H9 (cell line): ENCODE measurements at regions not wholly inside any gene's neighbourhood (a gene's known extent, or its start where the extent isn't known, plus 50 kb on each side); places are given as distances from the start of the nearest gene placed in this dataset.

Experiments used
- DNase-seq: peaks from one replicate; pipeline ENCODE4 v3.0.0-alpha.2; 2017
- H2AFZ ChIP-seq: one replicate; pipeline ENCODE4 v1.6.1; 2013; ENCODE audit warnings: mild to moderate bottlenecking, low read length, control low read depth, moderate library complexity
- H2AK5ac ChIP-seq: 2 replicates; pipeline ENCODE4 v1.6.1; 2013; ENCODE audit warnings: low read length, control low read depth, mixed read lengths; ENCODE audit not compliant: insufficient read length
- H2BK120ac ChIP-seq: one replicate; pipeline ENCODE4 v1.6.1; 2013; ENCODE audit warnings: low read depth, mild to moderate bottlenecking, low read length, control low read depth, inconsistent platforms; ENCODE audit not compliant: poor library complexity, severe bottlenecking
- H2BK12ac ChIP-seq: 2 replicates; pipeline ENCODE4 v1.6.1; 2013; ENCODE audit warnings: low read length, control low read depth, mixed read lengths, low read depth; ENCODE audit not compliant: insufficient read length
- H2BK15ac ChIP-seq: 2 replicates; pipeline ENCODE4 v1.6.1; 2013; ENCODE audit warnings: low read depth, low read length, control low read depth
- H2BK20ac ChIP-seq: one replicate; pipeline ENCODE4 v1.6.1; 2013; ENCODE audit warnings: low read depth, mild to moderate bottlenecking, low read length, control low read depth, inconsistent platforms; ENCODE audit not compliant: poor library complexity, severe bottlenecking
- H2BK5ac ChIP-seq: 2 replicates; pipeline ENCODE4 v1.6.1; 2013; ENCODE audit warnings: low read length, control low read depth, mixed read lengths; ENCODE audit not compliant: insufficient read length
- H3K14ac ChIP-seq: 2 replicates; pipeline ENCODE4 v1.6.1; 2013; ENCODE audit warnings: low read length, control low read depth; ENCODE audit not compliant: insufficient read depth
- H3K18ac ChIP-seq: 2 replicates; pipeline ENCODE4 v1.6.1; 2013; ENCODE audit warnings: low read depth, mild to moderate bottlenecking, mixed read lengths, low read length, control low read depth; ENCODE audit not compliant: insufficient read length
- H3K23ac ChIP-seq: 2 replicates; pipeline ENCODE4 v1.6.1; 2013; ENCODE audit warnings: low read length, control low read depth, mixed read lengths, low read depth; ENCODE audit not compliant: insufficient read length
- H3K23me2 ChIP-seq: 2 replicates; pipeline ENCODE4 v1.6.1; 2013; ENCODE audit warnings: low read depth, mild to moderate bottlenecking, mixed read lengths, low read length, control low read depth; ENCODE audit not compliant: insufficient read length, poor library complexity, severe bottlenecking
- H3K27ac ChIP-seq: 2 replicates; pipeline ENCODE4 v1.5.1; 2013; ENCODE audit warnings: low read length, control low read depth, mixed read lengths, low read depth; ENCODE audit not compliant: insufficient read length
- H3K27me3 ChIP-seq: 2 replicates; pipeline ENCODE4 v1.6.1; 2013; ENCODE audit warnings: low read length, control low read depth, inconsistent platforms; ENCODE audit not compliant: insufficient read depth
- H3K4ac ChIP-seq: 2 replicates; pipeline ENCODE4 v1.6.1; 2013; ENCODE audit warnings: low read depth, mild to moderate bottlenecking, control low read depth, inconsistent platforms, low read length, moderate library complexity
- H3K4me1 ChIP-seq: 2 replicates; pipeline ENCODE4 v1.6.1; 2013; ENCODE audit warnings: low read length, control low read depth, inconsistent platforms; ENCODE audit not compliant: insufficient read depth
- H3K4me2 ChIP-seq: 2 replicates; pipeline ENCODE4 v1.6.1; 2013; ENCODE audit warnings: low read length, control low read depth, mixed read lengths; ENCODE audit not compliant: insufficient read length, insufficient read depth
- H3K56ac ChIP-seq: 2 replicates; pipeline ENCODE4 v1.6.1; 2013; ENCODE audit warnings: low read depth, mild to moderate bottlenecking, mixed read lengths, low read length, control low read depth; ENCODE audit not compliant: insufficient read length
- H3K79me1 ChIP-seq: 2 replicates; pipeline ENCODE4 v1.6.1; 2013; ENCODE audit warnings: low read depth, mild to moderate bottlenecking, moderate library complexity, low read length, control low read depth, inconsistent platforms; ENCODE audit not compliant: insufficient read depth, poor library complexity, severe bottlenecking
- H3K79me2 ChIP-seq: 2 replicates; pipeline ENCODE4 v1.6.1; 2013; ENCODE audit warnings: low read length, control low read depth, inconsistent platforms; ENCODE audit not compliant: insufficient read depth
- H3K9ac ChIP-seq: 2 replicates; pipeline ENCODE4 v1.6.1; 2013; ENCODE audit warnings: low read length, control low read depth, mixed read lengths; ENCODE audit not compliant: insufficient read length; ENCODE audit errors: extremely low read depth
- H3K9me3 ChIP-seq: one replicate; pipeline ENCODE4 v1.6.1; 2013; ENCODE audit warnings: low read depth, low read length, inconsistent platforms; ENCODE audit not compliant: control insufficient read depth
- H3T11ph ChIP-seq: one replicate; pipeline ENCODE4 v1.6.1; 2013; ENCODE audit warnings: mild to moderate bottlenecking, low read length, control low read depth, inconsistent platforms
- H4K20me1 ChIP-seq: one replicate; pipeline ENCODE4 v1.6.1; 2013; ENCODE audit not compliant: control insufficient read depth, insufficient read length, insufficient read depth
- H4K5ac ChIP-seq: 2 replicates; pipeline ENCODE4 v1.6.1; 2013; ENCODE audit warnings: low read depth, mild to moderate bottlenecking, mixed read lengths, low read length, control low read depth; ENCODE audit not compliant: insufficient read length
- H4K8ac ChIP-seq: replicated peaks from 2 replicates; pipeline ENCODE4 v1.6.1; 2013; ENCODE audit warnings: low read length, control low read depth, mixed read lengths, low read depth; ENCODE audit not compliant: insufficient read length
- H4K91ac ChIP-seq: 2 replicates; pipeline ENCODE4 v1.6.1; 2013; ENCODE audit warnings: low read depth, mild to moderate bottlenecking, moderate library complexity, mixed read lengths, low read length, control low read depth; ENCODE audit not compliant: insufficient read length
- H3K27ac Mint-ChIP-seq, 3 experiments: 2 replicates in 2 of 3; 3 replicates in 1 of 3; pipeline ENCODE4 v1.8.0; 2020 to 2021; ENCODE audit warnings: mixed read lengths in 3 of 3, mild to moderate bottlenecking in 1 of 3, moderate library complexity in 1 of 3
- H3K27me3 Mint-ChIP-seq: 2 replicates; pipeline ENCODE4 v1.8.0; 2021; ENCODE audit warnings: low read depth, mild to moderate bottlenecking, moderate library complexity, mixed read lengths
- H3K36me3 Mint-ChIP-seq, 3 experiments: 2 replicates in 2 of 3; 3 replicates in 1 of 3; pipeline ENCODE4 v1.8.0; 2020 to 2021; ENCODE audit warnings: low read depth in 3 of 3, mixed read lengths in 3 of 3; ENCODE audit not compliant: insufficient read depth in 1 of 3
- H3K4me1 Mint-ChIP-seq, 2 experiments: 2 replicates each; pipeline ENCODE4 v1.8.0; 2020; ENCODE audit warnings: mixed read lengths in 2 of 2
- H3K4me3 Mint-ChIP-seq, 2 experiments: 2 replicates in 1 of 2; 3 replicates in 1 of 2; pipeline ENCODE4 v1.8.0; 2020 to 2021; ENCODE audit warnings: mild to moderate bottlenecking in 2 of 2, mixed read lengths in 2 of 2, moderate library complexity in 1 of 2
- H3K9me3 Mint-ChIP-seq, 2 experiments: 2 replicates in 1 of 2; 3 replicates in 1 of 2; pipeline ENCODE4 v1.8.0; 2020; ENCODE audit warnings: mild to moderate bottlenecking in 2 of 2, mixed read lengths in 2 of 2, moderate library complexity in 1 of 2
- CTCF ChIP-seq: fragments of 200-600 bp; sonication (generic); conservative IDR thresholded peaks from 3 replicates; pipeline ENCODE4 v1.8.0; 2021; ENCODE audit warnings: antibody characterized with exemption, mild to moderate bottlenecking
- WGBS: extraction: QIAGEN DNeasy Blood & Tissue Kit; methylation state at CpG from one replicate; pipeline ENCODE4 v1.1.7; 2013; ENCODE audit warnings: missing lambda C conversion rate, low lambda C conversion rate, mixed read lengths; ENCODE audit not compliant: insufficient read length; ENCODE audit errors: extremely low coverage; 5-methylcytosine and 5-hydroxymethylcytosine counted together

GRCh38 chr2:82098617-82099016 lies 1794.1 kb upstream of the LRRTM1 start:
- H4K5ac ChIP-seq = no peak overlapping the region
- no peaks in the 10 kb centered on the region for H3K27me3 ChIP-seq
- no peak overlapping the region for H3T11ph ChIP-seq
- H3K4me1 ChIP-seq = no peaks in the 10 kb centered on the region
- no peak overlapping the region for H4K8ac ChIP-seq
- Mint-ChIP-seq H3K9me3 (no peaks in the 10 kb centered on the region), H3K4me3 (no peak overlapping the region), H3K27me3 (no peaks in the 10 kb centered on the region), H3K4me1 (no peaks in the 10 kb centered on the region), H3K36me3 (no peaks in the 10 kb centered on the region), H3K27ac (no peak overlapping the region)
- H3K9me3 ChIP-seq = no peaks in the 10 kb centered on the region
- no peaks in the 10 kb centered on the region for H3K79me2 ChIP-seq
- DNase-seq = no peak
- no peaks in the 10 kb centered on the region for H3K23me2 ChIP-seq
- no peak overlapping the region for H3K27ac ChIP-seq
- H2AK5ac ChIP-seq = no peak overlapping the region
- no peaks in the 10 kb centered on the region for H3K79me1 ChIP-seq
- H3K14ac ChIP-seq = no peak overlapping the region
- no peak for TF ChIP-seq CTCF
- no peak overlapping the region for H2BK5ac ChIP-seq
- H3K18ac ChIP-seq = no peak overlapping the region
- H4K20me1 ChIP-seq = no peaks in the 10 kb centered on the region
- H3K9ac ChIP-seq = no peak overlapping the region
- H2AFZ ChIP-seq = no peak overlapping the region
- no peak overlapping the region for H4K91ac ChIP-seq
- H2BK15ac ChIP-seq = no peak overlapping the region
- H3K4ac ChIP-seq = no peak overlapping the region
- no peak overlapping the region for H2BK120ac ChIP-seq
- no peak overlapping the region for H3K56ac ChIP-seq
- no peak overlapping the region for H3K23ac ChIP-seq
- no peak overlapping the region for H2BK12ac ChIP-seq
- H3K4me2 ChIP-seq = no peak overlapping the region
- no peak overlapping the region for H2BK20ac ChIP-seq
- no CpG with 5 or more reads among the region's 1 CpG for WGBS
